IMR-90 (cell line): ENCODE measurements at regions not wholly inside any gene's neighbourhood (a gene's known extent, or its start where the extent isn't known, plus 50 kb on each side); places are given as distances from the start of the nearest gene placed in this dataset.

ENCODE experiments used
- CHD1 ChIP-seq: IDR thresholded peaks from 2 replicates; pipeline ENCODE4 v1.6.1; 2012; ENCODE audit warnings: low read depth, low read length, improper control_type of control experiment
- POLR2A ChIP-seq: IDR thresholded peaks from 2 replicates; pipeline ENCODE4 v1.6.1; 2012; ENCODE audit warnings: mild to moderate bottlenecking, low read depth, low read length
- RAD21 ChIP-seq: IDR thresholded peaks from 2 replicates; pipeline ENCODE4 v1.6.1; 2012; ENCODE audit warnings: low read length, improper control_type of control experiment
- RCOR1 ChIP-seq: IDR thresholded peaks from 2 replicates; pipeline ENCODE4 v1.6.1; 2012; ENCODE audit warnings: mild to moderate bottlenecking, low read length, improper control_type of control experiment; ENCODE audit not compliant: insufficient replicate concordance
- RFX5 ChIP-seq: IDR thresholded peaks from 2 replicates; pipeline ENCODE4 v1.8.0; 2012; ENCODE audit warnings: low read depth, mild to moderate bottlenecking, low read length, moderate library complexity
- TF ChIP-seq, protein P1 (sequence below): conservative IDR thresholded peaks from 2 replicates; pipeline ENCODE4 v1.5.1; 2012; ENCODE audit warnings: mild to moderate bottlenecking, low read depth, low read length, improper control_type of control experiment
- TF ChIP-seq, protein P2 (sequence below): fragments of 150-350 bp; IDR thresholded peaks from 2 replicates; pipeline ENCODE4 v1.6.1; 2016; ENCODE audit warnings: low read depth, mild to moderate bottlenecking, low read length, moderate library complexity, borderline replicate concordance

DNA sequence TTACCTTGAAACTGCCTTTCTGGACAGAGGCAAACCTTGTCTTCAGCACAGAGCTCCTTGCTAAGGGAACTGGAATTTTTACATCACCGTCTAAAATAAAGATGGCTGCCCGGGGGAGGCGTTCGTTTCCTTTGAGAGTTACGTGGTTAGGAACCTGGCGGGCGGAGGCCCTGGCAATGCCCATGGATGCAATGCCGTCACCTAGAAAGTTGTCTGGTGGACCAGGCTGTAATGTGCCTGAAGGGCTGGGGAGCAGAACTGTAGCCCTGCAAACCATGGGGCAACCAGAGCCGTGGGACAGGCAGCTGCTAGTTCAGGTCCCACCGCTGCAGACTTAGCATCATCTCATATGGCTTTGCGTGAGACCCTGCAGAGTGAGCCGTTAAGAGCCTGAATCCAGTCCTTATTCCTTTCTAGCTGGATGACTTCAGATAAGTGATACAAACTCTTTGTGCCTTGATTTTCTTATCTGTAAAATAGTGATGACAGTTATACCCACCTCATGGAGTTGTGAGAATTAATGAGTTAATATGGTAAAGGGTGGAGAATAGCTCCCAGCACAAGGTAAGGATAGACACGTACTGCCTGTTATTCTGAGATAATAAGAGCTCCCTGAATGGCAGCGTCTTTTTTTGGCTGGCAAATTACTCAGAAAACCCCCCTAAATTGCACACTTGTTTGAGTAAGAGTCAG lies 219.7 kb downstream of the EMX2 start:
- TF ChIP-seq, protein P1, sequence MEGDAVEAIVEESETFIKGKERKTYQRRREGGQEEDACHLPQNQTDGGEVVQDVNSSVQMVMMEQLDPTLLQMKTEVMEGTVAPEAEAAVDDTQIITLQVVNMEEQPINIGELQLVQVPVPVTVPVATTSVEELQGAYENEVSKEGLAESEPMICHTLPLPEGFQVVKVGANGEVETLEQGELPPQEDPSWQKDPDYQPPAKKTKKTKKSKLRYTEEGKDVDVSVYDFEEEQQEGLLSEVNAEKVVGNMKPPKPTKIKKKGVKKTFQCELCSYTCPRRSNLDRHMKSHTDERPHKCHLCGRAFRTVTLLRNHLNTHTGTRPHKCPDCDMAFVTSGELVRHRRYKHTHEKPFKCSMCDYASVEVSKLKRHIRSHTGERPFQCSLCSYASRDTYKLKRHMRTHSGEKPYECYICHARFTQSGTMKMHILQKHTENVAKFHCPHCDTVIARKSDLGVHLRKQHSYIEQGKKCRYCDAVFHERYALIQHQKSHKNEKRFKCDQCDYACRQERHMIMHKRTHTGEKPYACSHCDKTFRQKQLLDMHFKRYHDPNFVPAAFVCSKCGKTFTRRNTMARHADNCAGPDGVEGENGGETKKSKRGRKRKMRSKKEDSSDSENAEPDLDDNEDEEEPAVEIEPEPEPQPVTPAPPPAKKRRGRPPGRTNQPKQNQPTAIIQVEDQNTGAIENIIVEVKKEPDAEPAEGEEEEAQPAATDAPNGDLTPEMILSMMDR: no peak
- TF ChIP-seq CHD1 (no peak), POLR2A (no peak), RAD21 (no peak), RFX5 (no peak), RCOR1 (no peak)
- TF ChIP-seq, protein P2, sequence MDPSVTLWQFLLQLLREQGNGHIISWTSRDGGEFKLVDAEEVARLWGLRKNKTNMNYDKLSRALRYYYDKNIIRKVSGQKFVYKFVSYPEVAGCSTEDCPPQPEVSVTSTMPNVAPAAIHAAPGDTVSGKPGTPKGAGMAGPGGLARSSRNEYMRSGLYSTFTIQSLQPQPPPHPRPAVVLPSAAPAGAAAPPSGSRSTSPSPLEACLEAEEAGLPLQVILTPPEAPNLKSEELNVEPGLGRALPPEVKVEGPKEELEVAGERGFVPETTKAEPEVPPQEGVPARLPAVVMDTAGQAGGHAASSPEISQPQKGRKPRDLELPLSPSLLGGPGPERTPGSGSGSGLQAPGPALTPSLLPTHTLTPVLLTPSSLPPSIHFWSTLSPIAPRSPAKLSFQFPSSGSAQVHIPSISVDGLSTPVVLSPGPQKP: no peak
